Esophagus muscularis mucosa (tissue), 4 donors: ENCODE measurements at regions not wholly inside any gene's neighbourhood (a gene's known extent, or its start where the extent isn't known, plus 50 kb on each side); places are given as distances from the start of the nearest gene placed in this dataset.

Experiments
- CTCF ChIP-seq, 3 experiments: fragments of 200-600 bp in 2 of 3; fragments of 450-650 bp in 1 of 3; sonication (generic) in 2 of 3; IDR thresholded peaks; one replicate each; pipeline ENCODE4 v1.5.1; 2017 to 2019; ENCODE audit warnings: antibody characterized with exemption in 3 of 3, mild to moderate bottlenecking in 2 of 3, moderate library complexity in 1 of 3
- EP300 ChIP-seq: sonication (generic); formaldehyde crosslinking; IDR thresholded peaks from one replicate; pipeline ENCODE4 v1.6.1; 2017; ENCODE audit warnings: antibody characterized with exemption
- POLR2A ChIP-seq: fragments of 450-650 bp; IDR thresholded peaks from one replicate; pipeline ENCODE4 v1.6.1; 2017; ENCODE audit warnings: antibody characterized with exemption, moderate library complexity, mild to moderate bottlenecking, low read depth
- POLR2AphosphoS5 ChIP-seq, 2 donors: sonication (generic); formaldehyde crosslinking; IDR thresholded peaks; one replicate each; pipeline ENCODE4 v1.6.1; 2017; ENCODE audit warnings: antibody characterized with exemption in 2 of 2

GRCh38 chr22:49492308-49492707, 335.4 kb downstream of the BRD1 start:
- no peak for TF ChIP-seq POLR2A
- no peak for TF ChIP-seq CTCF (IDR thresholded peaks at IDR 0.05)
- TF ChIP-seq POLR2AphosphoS5 (IDR thresholded peaks at IDR 0.05): no peak
- TF ChIP-seq EP300: no peak
